SK-N-SH (cell line): ENCODE measurements at regions not wholly inside any gene's neighbourhood (a gene's known extent, or its start where the extent isn't known, plus 50 kb on each side); places are given as distances from the start of the nearest gene placed in this dataset.

Experiments
- CTCF ChIP-seq: fragments of 200-600 bp; sonication (generic); IDR thresholded peaks from 2 replicates; pipeline ENCODE4 v1.6.1; 2017; ENCODE audit warnings: antibody characterized with exemption, mild to moderate bottlenecking, moderate library complexity
- JUND ChIP-seq: IDR thresholded peaks from 2 replicates; pipeline ENCODE4 v1.4.0; 2012
- YY1 ChIP-seq: IDR thresholded peaks from 2 replicates; pipeline ENCODE4 v1.4.0; 2012; ENCODE audit warnings: low read depth, mild to moderate bottlenecking
- TF ChIP-seq, protein P1 (sequence below): IDR thresholded peaks from 2 replicates; pipeline ENCODE4 v1.6.1; 2012; ENCODE audit warnings: mild to moderate bottlenecking, low read depth, low read length, moderate library complexity
- TF ChIP-seq, protein P2 (sequence below): IDR thresholded peaks from 2 replicates; pipeline ENCODE4 v1.4.0; 2012; ENCODE audit warnings: low read depth

DNA sequence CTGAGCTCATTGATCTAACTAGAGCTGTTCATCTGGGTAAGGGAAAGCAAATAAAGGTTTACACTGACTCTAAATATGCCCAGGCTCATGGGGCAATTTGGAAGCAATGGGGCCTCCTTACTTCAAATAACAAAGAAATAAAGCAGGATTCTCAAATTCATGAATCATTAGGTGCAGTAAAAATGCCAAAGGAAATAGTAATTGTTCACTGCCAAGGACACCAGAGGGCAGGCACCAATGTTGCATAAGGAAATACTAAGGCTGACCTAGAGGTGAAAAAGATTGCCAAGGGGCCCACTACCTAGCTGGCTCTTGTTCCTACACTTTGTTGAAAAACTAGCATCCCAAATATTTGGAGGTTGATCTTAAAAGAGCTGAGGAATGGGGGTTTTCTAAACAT, 1686.7 kb upstream of the MIR17HG start:
- TF ChIP-seq YY1 (no peak), JUND (no peak), CTCF (no peak)
- TF ChIP-seq, protein P1, sequence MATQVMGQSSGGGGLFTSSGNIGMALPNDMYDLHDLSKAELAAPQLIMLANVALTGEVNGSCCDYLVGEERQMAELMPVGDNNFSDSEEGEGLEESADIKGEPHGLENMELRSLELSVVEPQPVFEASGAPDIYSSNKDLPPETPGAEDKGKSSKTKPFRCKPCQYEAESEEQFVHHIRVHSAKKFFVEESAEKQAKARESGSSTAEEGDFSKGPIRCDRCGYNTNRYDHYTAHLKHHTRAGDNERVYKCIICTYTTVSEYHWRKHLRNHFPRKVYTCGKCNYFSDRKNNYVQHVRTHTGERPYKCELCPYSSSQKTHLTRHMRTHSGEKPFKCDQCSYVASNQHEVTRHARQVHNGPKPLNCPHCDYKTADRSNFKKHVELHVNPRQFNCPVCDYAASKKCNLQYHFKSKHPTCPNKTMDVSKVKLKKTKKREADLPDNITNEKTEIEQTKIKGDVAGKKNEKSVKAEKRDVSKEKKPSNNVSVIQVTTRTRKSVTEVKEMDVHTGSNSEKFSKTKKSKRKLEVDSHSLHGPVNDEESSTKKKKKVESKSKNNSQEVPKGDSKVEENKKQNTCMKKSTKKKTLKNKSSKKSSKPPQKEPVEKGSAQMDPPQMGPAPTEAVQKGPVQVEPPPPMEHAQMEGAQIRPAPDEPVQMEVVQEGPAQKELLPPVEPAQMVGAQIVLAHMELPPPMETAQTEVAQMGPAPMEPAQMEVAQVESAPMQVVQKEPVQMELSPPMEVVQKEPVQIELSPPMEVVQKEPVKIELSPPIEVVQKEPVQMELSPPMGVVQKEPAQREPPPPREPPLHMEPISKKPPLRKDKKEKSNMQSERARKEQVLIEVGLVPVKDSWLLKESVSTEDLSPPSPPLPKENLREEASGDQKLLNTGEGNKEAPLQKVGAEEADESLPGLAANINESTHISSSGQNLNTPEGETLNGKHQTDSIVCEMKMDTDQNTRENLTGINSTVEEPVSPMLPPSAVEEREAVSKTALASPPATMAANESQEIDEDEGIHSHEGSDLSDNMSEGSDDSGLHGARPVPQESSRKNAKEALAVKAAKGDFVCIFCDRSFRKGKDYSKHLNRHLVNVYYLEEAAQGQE, result no peak
- TF ChIP-seq, protein P2, sequence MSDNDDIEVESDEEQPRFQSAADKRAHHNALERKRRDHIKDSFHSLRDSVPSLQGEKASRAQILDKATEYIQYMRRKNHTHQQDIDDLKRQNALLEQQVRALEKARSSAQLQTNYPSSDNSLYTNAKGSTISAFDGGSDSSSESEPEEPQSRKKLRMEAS, result no peak
